Neural progenitor cell (in vitro differentiated cells): ENCODE measurements at regions not wholly inside any gene's neighbourhood (a gene's known extent, or its start where the extent isn't known, plus 50 kb on each side); places are given as distances from the start of the nearest gene placed in this dataset.
A peak's percentile ranks its signal among the peaks of the same experiment; 100 is the strongest.

Experiments used
- DNase-seq: peaks from one replicate; pipeline ENCODE4 v3.0.0-alpha.2; 2016; ENCODE audit warnings: low spot score
- H2AFZ ChIP-seq: fragments of 200-600 bp; sonication (generic); replicated peaks from 2 replicates; pipeline ENCODE4 v1.6.1; 2016; ENCODE audit warnings: antibody characterized with exemption
- H3F3A ChIP-seq: fragments of 200-600 bp; sonication (generic); 2 replicates; pipeline ENCODE4 v1.6.1; 2016; ENCODE audit warnings: antibody characterized with exemption, low read depth
- H3K27ac ChIP-seq: fragments of 200-600 bp; sonication (generic); 2 replicates; pipeline ENCODE4 v1.5.1; 2016; ENCODE audit warnings: mild to moderate bottlenecking
- H3K27me3 ChIP-seq: fragments of 200-600 bp; sonication (generic); 2 replicates; pipeline ENCODE4 v1.6.1; 2016; ENCODE audit warnings: mild to moderate bottlenecking, moderate library complexity
- H3K36me3 ChIP-seq: fragments of 200-600 bp; sonication (generic); 2 replicates; pipeline ENCODE4 v1.5.1; 2016
- H3K4me1 ChIP-seq: fragments of 200-600 bp; sonication (generic); 2 replicates; pipeline ENCODE4 v1.6.1; 2016; ENCODE audit warnings: mixed run types
- H3K4me2 ChIP-seq: fragments of 200-600 bp; sonication (generic); 2 replicates; pipeline ENCODE4 v1.6.1; 2016
- H3K4me3 ChIP-seq: fragments of 200-600 bp; sonication (generic); 2 replicates; pipeline ENCODE4 v1.5.1; 2016
- H3K79me2 ChIP-seq: fragments of 200-600 bp; sonication (generic); 2 replicates; pipeline ENCODE4 v1.6.1; 2016; ENCODE audit warnings: low read depth
- H3K9ac ChIP-seq: fragments of 200-600 bp; sonication (generic); 2 replicates; pipeline ENCODE4 v1.6.1; 2016
- H3K9me3 ChIP-seq: fragments of 200-600 bp; sonication (generic); 2 replicates; pipeline ENCODE4 v1.5.1; 2016; ENCODE audit warnings: low read depth
- H4K20me1 ChIP-seq: fragments of 200-600 bp; sonication (generic); 2 replicates; pipeline ENCODE4 v1.6.1; 2016; ENCODE audit warnings: low read depth
- H3K27ac Mint-ChIP-seq: 3 replicates; pipeline ENCODE4 v1.8.0; 2021; ENCODE audit warnings: mixed read lengths
- H3K27me3 Mint-ChIP-seq: 2 replicates; pipeline ENCODE4 v1.8.0; 2022; ENCODE audit warnings: low read depth, mild to moderate bottlenecking, inconsistent platforms, moderate library complexity, mixed read lengths; ENCODE audit not compliant: insufficient read depth
- H3K36me3 Mint-ChIP-seq: 3 replicates; pipeline ENCODE4 v1.8.0; 2021; ENCODE audit warnings: mixed read lengths
- H3K4me1 Mint-ChIP-seq: 3 replicates; pipeline ENCODE4 v1.8.0; 2021; ENCODE audit warnings: mixed read lengths
- H3K4me3 Mint-ChIP-seq: 3 replicates; pipeline ENCODE4 v1.8.0; 2021; ENCODE audit warnings: mild to moderate bottlenecking, moderate library complexity, mixed read lengths
- H3K9me3 Mint-ChIP-seq: 3 replicates; pipeline ENCODE4 v1.8.0; 2020; ENCODE audit warnings: mixed read lengths
- CTCF ChIP-seq: fragments of 200-600 bp; sonication (generic); IDR thresholded peaks from 2 replicates; pipeline ENCODE4 v1.5.1; 2017; ENCODE audit warnings: antibody characterized with exemption, mild to moderate bottlenecking
- EZH2 ChIP-seq: fragments of 200-600 bp; sonication (generic); IDR thresholded peaks from 2 replicates; pipeline ENCODE4 v1.6.1; 2017; ENCODE audit warnings: antibody characterized with exemption, mild to moderate bottlenecking, moderate library complexity
- EZH2phosphoT487 ChIP-seq: fragments of 200-600 bp; sonication (generic); IDR thresholded peaks from 2 replicates; pipeline ENCODE4 v1.6.1; 2017; ENCODE audit warnings: antibody characterized with exemption

GRCh38 chr16:73149334-73149733, 101.4 kb upstream of the ZFHX3 start:
- H3K9me3 ChIP-seq: no peaks in the 10 kb centered on the region
- no peak overlapping the region for H3K27ac ChIP-seq
- DNase-seq: no peak
- no peaks in the 10 kb centered on the region for H4K20me1 ChIP-seq
- H3K9me3 Mint-ChIP-seq: no peaks in the 10 kb centered on the region
- H3K27ac Mint-ChIP-seq: no peak overlapping the region
- peaks cover 12% of the 10 kb centered on the region for H3F3A ChIP-seq
- H3K4me3 ChIP-seq: no peak overlapping the region
- peaks cover 50% of the 10 kb centered on the region for H3K4me1 Mint-ChIP-seq
- no peaks in the 10 kb centered on the region for H3K27me3 ChIP-seq
- H3K79me2 ChIP-seq: no peaks in the 10 kb centered on the region
- H3K27me3 Mint-ChIP-seq: peaks cover 5% of the 10 kb centered on the region
- H3K4me1 ChIP-seq: peaks cover 31% of the 10 kb centered on the region
- H3K4me3 Mint-ChIP-seq: no peak overlapping the region
- no peaks in the 10 kb centered on the region for H3K36me3 Mint-ChIP-seq
- no peak overlapping the region for H2AFZ ChIP-seq
- no peaks in the 10 kb centered on the region for H3K36me3 ChIP-seq
- no peak overlapping the region for H3K9ac ChIP-seq
- TF ChIP-seq CTCF (no peak), EZH2phosphoT487 (no peak)
- H3K4me2 ChIP-seq: no peak overlapping the region

- Histone ChIP-seq H3K4me3 (no peak overlapping the region), H3F3A (peaks cover 9% of the 10 kb centered on the region), H3K9me3 (no peaks in the 10 kb centered on the region), H3K4me1 (peaks cover 21% of the 10 kb centered on the region), H3K79me2 (no peaks in the 10 kb centered on the region), H3K4me2 (no peak overlapping the region), H3K27ac (no peak overlapping the region), H2AFZ (no peak overlapping the region), H3K36me3 (no peaks in the 10 kb centered on the region), H3K27me3 (no peaks in the 10 kb centered on the region), H3K9ac (no peak overlapping the region), H4K20me1 (no peaks in the 10 kb centered on the region)
- no peak for DNase-seq
- H3K27me3 Mint-ChIP-seq: peaks cover 7% of the 10 kb centered on the region
- H3K27ac Mint-ChIP-seq: no peak overlapping the region
- H3K4me1 Mint-ChIP-seq: peaks cover 50% of the 10 kb centered on the region
- H3K4me3 Mint-ChIP-seq: no peak overlapping the region
- TF ChIP-seq EZH2phosphoT487 (no peak), CTCF (no peak), EZH2 (no peak)
- no peaks in the 10 kb centered on the region for H3K9me3 Mint-ChIP-seq
- no peaks in the 10 kb centered on the region for H3K36me3 Mint-ChIP-seq
These were observed 100.0 kb upstream of the ZFHX3 start for GRCh38 chr16:73147958-73148357.

- H4K20me1 ChIP-seq: no peaks in the 10 kb centered on the region
- no peak overlapping the region for H3K27ac ChIP-seq
- H2AFZ ChIP-seq: no peak overlapping the region
- Mint-ChIP-seq H3K4me3 (no peak overlapping the region), H3K27me3 (peaks cover 9% of the 10 kb centered on the region), H3K27ac (no peak overlapping the region), H3K4me1 (peaks cover 29% of the 10 kb centered on the region), H3K36me3 (no peaks in the 10 kb centered on the region), H3K9me3 (no peaks in the 10 kb centered on the region)
- no peak overlapping the region for H3K4me3 ChIP-seq
- H3K36me3 ChIP-seq: no peaks in the 10 kb centered on the region
- DNase-seq: peak; percentile 13
- TF ChIP-seq EZH2 (no peak), CTCF (no peak), EZH2phosphoT487 (no peak)
- no peaks in the 10 kb centered on the region for H3K27me3 ChIP-seq
- no peaks in the 10 kb centered on the region for H3K4me1 ChIP-seq
- no peak overlapping the region for H3K4me2 ChIP-seq
- H3K79me2 ChIP-seq: no peaks in the 10 kb centered on the region
- H3K9ac ChIP-seq: no peak overlapping the region
- H3F3A ChIP-seq: no peaks in the 10 kb centered on the region
- H3K9me3 ChIP-seq: no peaks in the 10 kb centered on the region
These were observed 97.4 kb upstream of the ZFHX3 start for GRCh38 chr16:73145166-73145880.
